CD4-positive, alpha-beta T cell treated with Interleukin-4 for 4 hours (primary cell): ENCODE measurements at regions not wholly inside any gene's neighbourhood (a gene's known extent, or its start where the extent isn't known, plus 50 kb on each side); places are given as distances from the start of the nearest gene placed in this dataset.
"Not testable (repeated sequence)": the region's sequence is repeated elsewhere in the genome, so short reads cannot be mapped to it uniquely, and the experiment has no call there.

ENCODE experiments used
- DNase-seq: peaks from one replicate; pipeline ENCODE4 v3.0.0-alpha.2; 2020

DNA sequence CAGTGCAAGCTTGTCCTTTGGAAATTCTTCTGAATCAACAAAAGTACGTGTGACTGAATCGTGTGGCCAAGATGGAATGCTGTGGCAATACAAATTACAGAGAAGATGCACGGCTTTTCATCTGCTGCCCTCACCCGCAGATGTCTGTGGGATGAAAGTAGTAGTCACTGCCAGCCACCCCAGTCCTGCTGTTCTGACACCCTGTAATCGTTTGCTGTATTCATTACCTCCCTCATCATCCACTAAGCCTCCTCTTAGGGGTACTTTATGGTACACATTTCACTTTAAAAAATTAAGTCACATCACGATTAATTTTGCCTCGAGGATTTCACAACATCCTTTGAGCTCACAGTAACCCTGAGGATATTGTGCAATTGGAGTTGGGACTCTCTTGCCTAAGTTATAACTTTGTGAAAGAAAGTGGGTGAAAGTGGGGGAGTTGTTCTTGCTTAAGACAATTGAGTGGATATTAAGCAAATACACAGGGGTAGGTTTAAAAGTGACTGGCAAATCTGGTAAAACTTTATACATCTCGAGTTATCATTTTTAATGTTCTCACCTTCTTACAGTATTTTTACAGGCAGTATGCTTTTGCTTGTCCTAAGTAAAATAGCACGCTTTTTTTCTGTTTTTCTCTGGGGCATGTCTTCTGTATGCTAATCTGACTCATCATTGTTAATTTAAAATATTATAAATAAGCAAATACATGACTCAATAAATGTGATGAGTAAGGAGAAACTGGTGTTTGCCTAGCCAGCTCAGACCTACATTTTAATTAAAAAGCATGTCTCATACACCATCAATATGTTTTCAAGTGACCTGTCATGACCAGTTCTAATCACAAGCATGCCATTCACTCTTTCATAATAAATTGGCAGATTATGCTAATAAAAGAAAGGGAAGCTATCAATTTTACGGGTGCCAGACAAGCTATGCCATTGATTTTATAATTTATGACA is 680.9 kb downstream of the IRS1 start:
- no peak for DNase-seq

DNA sequence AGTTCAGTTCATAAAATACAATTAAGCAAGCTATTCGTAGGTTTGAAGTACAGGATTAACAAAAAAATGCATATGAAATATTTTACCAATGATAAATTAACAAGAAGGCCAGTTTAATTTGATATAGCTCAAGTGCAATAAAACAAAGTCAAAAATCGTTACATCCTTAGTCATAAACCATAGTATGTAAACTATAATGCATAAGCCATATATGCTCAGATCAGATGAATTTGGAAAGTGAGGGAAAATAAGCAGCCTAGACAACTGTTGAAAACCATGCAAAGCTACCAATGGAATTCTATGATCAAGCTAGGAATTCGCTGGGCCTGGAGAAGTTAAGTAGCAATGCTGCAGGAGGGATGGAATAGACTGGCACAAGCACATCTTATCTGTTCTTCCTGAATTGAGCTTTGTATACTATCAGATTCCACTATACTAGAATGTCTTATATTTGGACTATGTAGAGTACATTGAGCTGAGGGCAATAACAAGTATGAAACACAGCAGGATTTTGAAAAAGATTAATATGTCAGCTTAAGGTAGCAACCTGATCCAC is 682.0 kb downstream of the IRS1 start:
- no peak for DNase-seq

DNA sequence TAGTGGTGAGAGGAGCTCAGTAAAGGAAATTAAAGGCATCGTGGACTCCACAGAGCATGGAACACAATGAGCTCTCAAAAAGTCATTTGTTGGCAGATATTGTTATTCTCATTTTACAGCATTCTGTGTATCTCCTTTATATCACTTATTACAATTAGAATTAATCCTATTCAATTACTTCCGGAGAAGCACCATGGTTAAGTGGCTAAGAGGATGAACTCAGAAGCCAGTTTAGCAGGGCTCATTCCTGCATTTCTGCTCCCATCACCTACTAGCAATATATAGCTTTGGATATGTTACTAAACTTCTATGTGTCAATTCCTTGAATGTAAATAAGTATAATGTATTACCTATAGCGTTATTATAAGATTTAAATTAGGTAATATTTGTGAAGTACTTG is 683.3 kb downstream of the IRS1 start:
- no peak for DNase-seq

DNA sequence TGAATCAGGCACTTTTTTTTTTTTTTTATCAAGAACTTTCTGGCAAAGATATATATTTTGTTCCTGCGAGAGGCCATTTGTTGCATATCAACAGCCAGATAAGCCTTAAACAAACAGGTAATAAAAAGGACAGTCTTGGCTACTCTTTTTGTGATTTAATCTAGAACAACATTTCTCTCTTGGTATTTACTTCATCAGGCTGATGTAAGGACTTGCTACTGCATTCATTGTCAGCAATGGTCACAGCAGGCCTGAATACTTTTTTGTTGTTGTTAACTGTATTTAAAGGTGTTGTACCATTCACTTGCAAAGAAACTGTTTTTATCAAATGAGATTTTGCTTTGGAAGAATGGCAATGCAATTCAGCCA is 683.8 kb downstream of the IRS1 start:
- DNase-seq: no peak

DNA sequence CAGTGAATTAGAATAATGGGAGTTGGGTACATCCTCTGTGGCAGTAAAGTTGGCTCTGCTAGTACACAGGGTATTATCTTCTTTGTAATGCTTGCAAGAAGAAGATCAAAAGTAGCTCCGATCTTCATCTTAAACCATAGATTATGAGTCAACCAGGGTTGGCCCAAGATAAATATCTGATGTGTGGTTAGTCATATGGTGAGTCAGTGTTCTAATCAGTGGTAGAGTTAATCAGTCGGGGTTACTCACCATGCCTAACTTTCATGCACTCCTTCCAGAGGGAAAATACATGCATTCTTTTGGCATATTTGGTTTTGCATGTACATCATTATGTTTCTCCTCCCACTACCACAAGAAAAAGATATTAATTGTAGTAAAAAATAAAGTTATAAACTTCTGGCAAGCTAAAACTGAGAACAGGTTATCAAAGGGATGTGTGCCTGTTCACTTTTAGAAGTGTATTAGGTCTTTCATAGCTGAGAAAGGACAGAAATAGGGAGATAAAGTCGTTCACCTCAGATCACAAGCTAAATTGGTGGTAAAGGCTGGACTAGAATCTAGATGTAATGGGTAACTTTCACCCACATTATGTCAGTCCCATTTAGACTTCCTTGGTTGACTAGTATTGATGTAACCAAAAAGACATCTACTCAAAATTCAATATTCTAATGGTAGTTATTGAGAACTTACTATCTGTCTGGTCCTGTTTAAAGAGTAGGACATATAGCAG is 684.4 kb downstream of the IRS1 start:
- DNase-seq: no peak

DNA sequence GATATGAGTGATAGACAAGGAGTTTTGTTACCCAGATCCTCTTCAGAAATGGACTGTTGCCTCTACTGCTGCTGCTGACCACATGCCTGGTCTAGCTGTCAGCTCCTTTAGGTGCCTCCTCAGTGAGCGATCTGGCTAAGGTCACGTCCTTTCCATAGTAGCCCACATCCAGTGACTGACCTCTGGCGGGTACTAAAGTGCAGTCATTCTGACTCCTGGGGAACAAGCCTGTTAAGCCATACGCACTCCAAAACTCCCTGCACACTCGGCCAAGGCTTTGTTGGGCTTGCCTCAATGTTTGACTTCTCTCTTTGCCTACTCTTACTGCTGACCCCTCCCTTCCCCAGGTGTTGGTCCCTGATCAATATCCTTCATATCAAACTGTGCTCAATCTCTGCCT is 685.2 kb downstream of the IRS1 start:
- DNase-seq: no peak

DNA sequence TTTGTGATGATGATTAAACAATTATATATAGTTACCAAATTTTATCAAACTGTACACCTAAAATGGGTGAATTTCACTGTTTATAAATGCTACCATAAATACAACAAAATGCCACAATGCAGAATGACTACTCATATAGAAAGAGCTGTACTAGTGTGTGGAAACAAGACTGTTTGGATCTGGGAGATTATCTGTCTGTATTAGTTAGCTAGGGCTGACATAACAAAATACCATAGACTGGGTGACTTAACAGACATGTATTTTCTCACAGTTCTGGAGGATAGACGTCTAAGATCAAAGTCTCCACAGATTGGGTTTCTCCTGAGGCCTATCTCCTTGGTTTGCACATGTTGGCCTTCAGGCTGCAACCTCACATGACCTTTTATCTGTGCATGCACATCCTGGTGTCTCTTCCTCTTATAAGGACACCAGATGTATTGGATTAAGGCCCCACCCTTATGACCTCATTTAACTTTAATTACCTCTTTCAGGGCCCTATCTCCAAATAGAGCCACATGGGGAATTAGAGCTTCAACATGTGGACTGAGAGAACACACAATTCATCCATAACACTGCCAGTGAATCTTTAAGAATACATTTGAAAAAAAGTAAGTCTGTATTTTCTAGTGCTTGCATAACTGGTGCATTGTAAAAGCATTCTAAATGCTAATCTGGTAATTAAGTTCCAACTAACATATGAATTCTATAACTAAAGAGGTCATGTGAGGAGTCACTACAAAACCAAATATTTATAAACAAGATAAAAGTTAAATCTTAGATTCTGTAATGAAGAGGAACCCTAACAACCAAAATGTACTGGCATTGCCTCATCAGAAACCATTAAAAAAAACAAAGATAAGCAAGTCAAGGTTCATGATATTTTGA is 699.6 kb downstream of the NYAP2 start:
- DNase-seq: no peak

DNA sequence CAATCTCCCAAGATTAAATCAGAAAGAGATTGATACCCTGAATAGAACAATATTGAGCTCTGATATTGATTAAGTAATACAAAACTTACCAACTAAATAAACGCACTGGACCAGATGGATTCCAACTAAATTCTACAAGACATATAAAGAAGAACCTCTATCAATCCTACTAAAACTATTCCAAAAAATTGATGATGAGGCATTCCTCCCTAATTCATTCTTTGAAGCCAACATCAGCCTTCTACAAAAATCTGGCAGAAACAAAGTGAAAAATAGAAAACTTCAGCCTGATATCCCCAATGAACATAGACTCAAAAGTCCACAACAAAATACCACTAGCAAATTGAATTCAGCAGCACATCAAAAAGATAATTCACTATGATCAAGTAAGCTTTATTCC is 695.5 kb downstream of the NYAP2 start:
- no peak for DNase-seq

DNA sequence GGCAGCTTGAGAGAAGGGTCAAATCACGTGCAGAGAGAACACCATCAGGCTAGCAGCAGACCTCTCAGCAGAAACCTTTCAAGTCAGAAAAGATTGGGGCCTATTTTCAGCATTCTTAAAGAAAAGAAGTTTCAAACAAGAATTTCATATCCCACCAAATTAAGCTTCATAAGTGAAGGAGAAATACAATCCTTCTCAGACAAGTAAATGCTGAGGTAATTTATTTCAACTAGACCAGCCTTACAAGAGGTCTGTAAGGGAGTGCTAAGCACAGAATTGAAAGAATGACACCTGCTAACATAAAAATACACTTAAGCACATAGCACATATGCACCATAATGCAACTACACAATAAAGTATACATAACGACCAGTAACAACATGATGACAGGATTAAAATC is 693.9 kb downstream of the NYAP2 start:
- no peak for DNase-seq

DNA sequence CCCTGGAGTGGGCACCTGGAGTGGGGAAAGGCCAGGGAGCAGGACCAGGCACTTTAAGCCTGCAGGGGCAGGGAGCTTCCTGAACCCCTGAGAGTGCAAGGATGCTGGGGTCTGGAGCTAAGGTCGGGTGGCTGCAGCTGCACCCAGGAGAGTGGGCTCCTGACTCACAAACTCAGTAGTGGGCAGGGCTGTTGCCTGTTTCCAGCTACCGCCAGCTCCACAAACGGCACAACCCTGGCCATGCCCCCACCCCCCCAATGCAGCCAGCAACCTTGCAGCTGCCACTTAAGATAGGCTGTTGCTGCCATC is 688.8 kb downstream of the NYAP2 start:
- no peak for DNase-seq

DNA sequence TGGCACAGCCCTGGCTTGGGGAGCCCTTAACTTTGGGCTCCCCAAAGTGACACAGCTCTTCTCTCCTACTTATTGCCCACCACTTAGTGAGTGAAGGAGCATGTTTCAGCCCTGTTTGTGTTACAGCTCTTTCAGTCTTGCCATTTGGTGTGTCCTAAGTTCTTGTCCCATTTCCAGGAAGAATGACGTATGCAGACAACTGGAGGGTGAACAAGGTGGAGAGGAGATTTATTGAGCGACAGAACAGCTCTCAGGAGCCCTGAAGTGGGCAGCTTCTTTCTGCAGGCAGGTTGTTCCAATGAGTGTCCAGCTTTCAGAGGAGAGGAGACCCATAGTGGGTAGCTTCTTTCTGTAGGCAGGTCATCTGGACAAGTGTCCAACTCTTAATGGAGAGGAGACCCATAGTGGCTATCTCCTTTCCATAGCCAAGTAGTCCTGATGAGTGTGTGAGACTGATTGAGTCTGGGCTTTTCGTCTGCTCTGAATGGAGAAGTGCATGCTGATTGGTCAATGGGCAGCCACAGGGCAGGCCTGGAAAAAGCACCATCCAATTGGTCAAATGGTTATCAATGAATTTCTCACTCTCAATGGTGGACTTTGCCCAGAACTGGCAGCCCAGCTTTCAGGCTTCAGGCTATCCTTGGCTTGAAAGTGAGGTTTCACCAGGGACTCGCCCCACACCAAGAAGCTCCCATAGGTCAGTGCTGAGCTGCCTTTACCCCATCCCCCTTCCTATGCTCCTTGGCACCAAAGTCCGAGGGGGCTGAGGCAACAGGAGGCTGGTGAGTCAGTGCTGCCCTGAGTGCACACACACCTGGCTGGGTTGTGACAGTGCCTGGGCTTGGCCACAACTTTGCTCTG is 688.2 kb downstream of the NYAP2 start:
- no peak for DNase-seq

DNA sequence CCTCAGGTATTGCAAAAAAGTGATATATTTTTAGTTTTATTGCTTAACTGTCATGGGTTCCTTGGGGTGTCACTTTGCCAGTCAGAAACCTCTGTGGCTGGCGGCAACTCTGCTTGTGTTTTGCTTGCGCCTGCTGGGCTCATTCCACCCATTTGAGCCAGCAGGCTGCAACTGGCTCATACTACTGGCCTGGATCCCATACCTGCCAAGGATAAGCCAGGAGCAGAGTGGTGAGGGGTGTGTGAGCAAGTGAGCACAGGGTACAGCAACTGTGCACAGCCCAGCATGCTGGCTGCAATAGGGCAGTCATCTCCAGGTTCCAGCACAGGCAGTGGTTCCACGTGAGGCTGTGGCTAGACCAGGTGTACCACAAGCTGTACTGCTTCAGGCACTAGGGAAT is 687.5 kb downstream of the NYAP2 start:
- DNase-seq: no peak

DNA sequence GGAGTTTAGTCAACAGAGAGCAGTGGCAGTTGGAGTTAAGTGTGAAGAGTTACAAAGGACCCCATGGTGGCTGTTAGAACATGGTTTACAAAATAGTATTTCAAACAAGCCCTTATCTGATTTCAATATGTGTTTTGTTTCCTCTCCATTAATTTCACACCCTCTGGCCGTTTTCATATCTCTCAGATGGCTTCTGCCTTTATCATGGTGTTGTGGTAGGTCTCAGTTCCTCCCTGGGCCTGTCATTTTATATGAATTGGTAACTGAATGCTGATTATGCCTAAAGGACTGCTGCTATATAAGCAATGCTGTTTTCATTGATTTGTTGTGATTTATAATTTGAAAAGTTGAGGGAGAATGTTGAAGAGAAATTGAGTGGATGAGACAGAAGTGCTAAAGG is 686.7 kb downstream of the NYAP2 start:
- DNase-seq: no peak

DNA sequence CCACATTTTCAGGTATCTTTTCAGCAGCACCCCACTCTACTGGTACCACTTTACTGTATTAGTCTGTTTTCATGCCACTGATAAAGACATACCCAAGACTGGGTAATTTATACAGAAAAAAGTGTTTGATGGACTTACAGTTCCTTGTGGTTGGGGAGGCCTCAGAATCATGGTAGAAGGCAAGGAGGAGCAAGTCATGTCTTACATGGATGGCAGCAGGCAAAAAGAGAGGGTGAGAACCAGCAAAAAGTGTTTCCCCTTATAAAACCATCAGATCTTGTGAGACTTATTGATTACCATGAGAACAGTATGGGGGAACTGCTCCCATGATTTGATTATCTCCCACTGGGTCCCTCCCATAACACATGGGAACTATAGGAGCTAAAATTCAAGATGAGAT is 685.9 kb downstream of the NYAP2 start:
- DNase-seq: not testable (repeated sequence)

DNA sequence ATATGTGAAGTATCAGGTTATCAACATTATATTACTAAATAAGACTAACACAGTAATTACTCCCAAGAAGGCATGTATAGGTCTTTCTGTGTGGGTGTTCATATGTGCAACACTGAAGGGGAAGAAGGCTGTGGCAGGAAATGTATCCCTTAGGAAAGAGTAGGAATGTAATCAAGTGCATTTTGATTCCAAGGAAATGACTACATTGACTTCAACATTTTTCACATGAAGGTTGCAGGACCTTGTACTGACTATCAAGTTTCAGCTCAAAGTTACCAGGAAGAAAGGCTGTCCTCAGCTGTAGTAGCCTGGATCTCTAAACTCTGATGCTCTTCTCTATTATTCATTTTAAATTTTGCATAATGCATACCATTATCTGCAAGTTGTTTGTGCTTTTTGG is 680.8 kb downstream of the NYAP2 start:
- DNase-seq: no peak

DNA sequence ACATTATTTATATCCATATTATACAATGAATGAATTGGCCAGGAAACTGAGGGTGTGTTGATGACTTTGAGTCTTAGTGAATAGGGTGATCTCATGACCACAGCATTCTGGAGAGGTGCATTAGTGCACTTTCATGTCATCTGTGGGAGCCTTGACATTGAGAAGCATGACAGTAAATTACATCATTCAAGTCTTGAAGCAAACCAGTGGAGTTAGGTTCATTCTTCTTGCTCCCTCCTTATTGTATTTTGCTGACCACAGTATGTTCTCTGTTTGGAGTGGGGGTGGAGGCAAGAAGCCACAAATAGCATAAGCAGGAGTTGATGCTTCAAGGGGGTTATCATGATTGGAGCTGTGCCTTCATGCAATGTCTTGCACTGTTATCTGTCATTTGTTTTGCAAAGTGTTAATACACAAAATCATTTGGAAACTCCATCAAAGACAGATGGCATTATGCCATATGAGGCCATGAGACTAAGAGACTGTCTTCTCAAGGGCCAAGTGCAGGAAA is 680.2 kb downstream of the NYAP2 start:
- no peak for DNase-seq

DNA sequence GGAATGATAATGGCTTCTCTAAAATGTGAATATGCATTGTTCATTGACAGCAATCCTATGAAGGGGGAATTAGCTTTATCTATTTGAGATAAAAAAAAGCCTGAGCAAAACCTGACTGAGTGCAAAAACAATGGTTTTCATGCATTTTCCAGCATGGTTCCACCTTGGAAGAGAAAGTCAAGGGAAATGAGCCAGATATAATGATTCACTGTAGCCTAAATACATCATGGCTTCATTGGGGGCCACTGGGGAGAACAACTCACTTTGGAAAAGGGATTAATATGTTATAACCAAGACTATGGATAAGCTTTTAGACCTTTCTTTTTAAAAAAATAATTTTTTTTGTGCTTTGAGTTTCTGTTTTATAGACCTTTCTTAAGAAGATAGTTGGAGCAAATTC is 679.7 kb downstream of the NYAP2 start:
- DNase-seq: no peak

DNA sequence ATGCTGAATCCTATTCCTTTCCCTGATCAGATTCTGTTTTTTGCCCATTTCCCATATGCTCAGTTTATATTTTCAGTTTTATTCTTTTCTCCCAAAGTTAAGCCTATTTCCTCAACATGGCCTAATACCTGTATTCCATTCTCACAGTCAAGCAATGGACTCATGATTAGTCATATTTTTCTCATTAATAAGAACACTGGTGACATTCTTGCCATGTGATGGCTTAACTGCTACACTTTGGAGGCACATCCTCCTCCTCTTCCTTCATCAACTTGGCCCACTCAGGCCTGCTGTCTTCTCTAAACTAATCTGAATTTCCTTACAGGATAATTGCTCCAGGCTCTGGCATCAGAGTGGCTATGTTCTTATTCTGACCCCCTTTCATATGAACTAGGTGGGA is 679.2 kb downstream of the NYAP2 start:
- no peak for DNase-seq

DNA sequence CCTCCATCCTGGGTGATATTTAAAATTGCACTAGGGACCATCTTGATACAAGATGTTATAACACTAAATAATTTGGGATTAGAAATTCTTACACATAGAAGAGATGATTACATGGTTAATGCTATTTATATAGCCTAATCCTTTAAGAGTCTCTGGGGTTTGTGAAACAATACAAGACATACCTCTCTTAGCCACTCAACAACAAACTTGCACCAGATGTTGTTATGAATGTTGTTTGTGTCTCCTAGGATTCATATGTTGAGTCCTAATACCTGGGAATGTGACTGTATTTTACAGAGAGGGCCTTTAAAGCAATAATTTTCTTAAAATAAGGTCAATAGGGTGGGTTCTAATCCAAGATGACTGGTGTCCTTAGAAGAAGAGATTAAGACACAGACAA is 678.3 kb downstream of the NYAP2 start:
- no peak for DNase-seq

DNA sequence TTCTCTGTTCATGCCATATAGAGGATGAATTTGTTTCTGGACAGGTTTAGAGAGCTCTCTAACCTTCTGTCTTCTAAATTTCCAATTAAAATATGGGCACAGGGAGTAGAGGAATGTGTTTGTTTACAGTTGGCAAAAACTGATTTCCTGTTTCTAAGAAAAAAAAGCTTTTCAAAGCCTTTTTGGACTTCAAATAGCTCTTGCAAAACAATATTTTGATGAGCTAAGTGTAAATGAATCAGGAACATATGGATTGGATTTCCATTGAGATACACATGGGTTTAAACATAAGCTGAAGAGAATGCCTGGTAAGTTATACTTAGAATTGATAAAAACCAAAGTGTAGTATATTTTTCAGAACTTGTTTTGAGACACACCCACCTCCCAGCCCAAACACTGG is 677.5 kb downstream of the NYAP2 start:
- DNase-seq: no peak

DNA sequence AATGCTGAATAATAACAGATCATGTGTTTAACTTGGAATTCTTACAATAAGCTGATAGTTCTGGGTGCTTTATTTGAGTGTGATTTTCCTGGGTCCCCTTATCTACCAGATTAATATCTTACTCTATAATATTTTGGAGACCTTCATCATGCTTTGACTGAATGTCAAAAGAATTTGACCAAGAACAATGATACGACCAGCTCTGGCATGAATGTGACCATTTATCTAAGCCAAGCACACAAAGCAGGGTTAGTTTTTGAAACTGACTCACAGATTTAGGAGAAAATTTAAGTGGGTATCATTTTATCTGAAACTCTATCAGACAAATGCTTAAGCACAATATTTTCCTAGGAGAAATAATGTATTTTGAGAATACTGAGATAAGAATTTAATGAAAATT is 677.0 kb downstream of the NYAP2 start:
- DNase-seq: no peak

DNA sequence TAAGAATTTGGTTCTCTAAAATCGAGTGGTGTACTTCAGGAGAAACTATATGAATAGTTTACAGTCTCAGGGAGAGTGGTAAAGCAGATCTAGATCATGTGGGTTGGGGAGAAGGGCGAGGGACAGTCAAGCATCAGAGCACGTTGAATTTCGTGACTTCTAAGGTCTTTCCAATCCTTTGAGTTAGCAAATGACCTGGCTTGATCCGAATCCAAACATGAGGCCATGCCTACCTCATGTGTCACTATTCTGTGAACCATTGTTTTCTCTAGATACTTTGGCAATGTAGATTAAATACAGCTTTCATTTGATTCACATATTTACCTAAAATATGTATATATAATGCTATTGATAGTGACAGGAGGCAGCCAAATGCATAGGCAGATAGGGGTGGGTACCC is 674.9 kb downstream of the NYAP2 start:
- DNase-seq: no peak
